IMR-90 (cell line): ENCODE measurements at regions not wholly inside any gene's neighbourhood (a gene's known extent, or its start where the extent isn't known, plus 50 kb on each side); places are given as distances from the start of the nearest gene placed in this dataset.

Experiments used
- ATAC-seq: fragments of 200-7000 bp; cut with Tn5 transposase; 2 replicates; pipeline ENCODE4 v1.9.1; 2020; ENCODE audit warnings: low read depth, mild to moderate bottlenecking, moderate library complexity
- BruUV-seq: library from RNA; stranded (reverse); fragments of 400-500 nt; replicated peaks from 2 replicates; lab custom pipeline; 2021; lab: Mats Ljungman, UMichigan
- CTCF ChIA-PET: fragments of 300-600 bp; formaldehyde crosslinking; extraction: SDS; loops from one replicate; lab custom pipeline; 2021; ENCODE audit warnings: antibody characterized with exemption; lab: Yijun Ruan, JAX
- POLR2A ChIA-PET: fragments of 300-600 bp; sonication (Branson Sonifier 250); formaldehyde crosslinking; loops from one replicate; lab custom pipeline; 2022; ENCODE audit warnings: antibody characterized with exemption; ENCODE audit not compliant: unreplicated experiment; lab: Charles Lee
- DNase-seq: peaks from one replicate; pipeline ENCODE4 v3.0.0; 2013
- H2AFZ ChIP-seq: replicated peaks from 2 replicates; pipeline ENCODE3; 2013; ENCODE audit warnings: low read length, mild to moderate bottlenecking; ENCODE audit not compliant: poor library complexity
- H2AK5ac ChIP-seq: 2 replicates; pipeline ENCODE4 v1.6.1; 2013; ENCODE audit warnings: low read depth, low read length, inconsistent platforms
- H2AK9ac ChIP-seq: replicated peaks from 2 replicates; pipeline ENCODE3; 2013; ENCODE audit warnings: mild to moderate bottlenecking, low read depth, low read length, moderate library complexity; ENCODE audit not compliant: poor library complexity
- H2BK120ac ChIP-seq: 2 replicates; pipeline ENCODE4 v1.6.1; 2013; ENCODE audit warnings: low read depth, low read length, inconsistent platforms
- H2BK15ac ChIP-seq: 3 replicates; pipeline ENCODE4 v1.6.1; 2013; ENCODE audit warnings: low read depth, low read length, inconsistent platforms
- H2BK20ac ChIP-seq: 2 replicates; pipeline ENCODE4 v1.6.1; 2013; ENCODE audit warnings: low read depth, mild to moderate bottlenecking, inconsistent platforms, low read length, moderate library complexity
- H2BK5ac ChIP-seq: 2 replicates; pipeline ENCODE4 v1.6.1; 2013; ENCODE audit warnings: mild to moderate bottlenecking, low read depth, low read length, inconsistent platforms; ENCODE audit not compliant: poor library complexity, severe bottlenecking
- H3K14ac ChIP-seq: replicated peaks from 2 replicates; pipeline ENCODE4 v1.6.1; 2013; ENCODE audit warnings: low read depth, low read length, inconsistent platforms
- H3K18ac ChIP-seq: 2 replicates; pipeline ENCODE4 v1.6.1; 2013; ENCODE audit warnings: low read depth, low read length, control low read depth
- H3K23ac ChIP-seq: 2 replicates; pipeline ENCODE4 v1.6.1; 2013; ENCODE audit warnings: low read depth, low read length, inconsistent platforms
- H3K27ac ChIP-seq: 2 replicates; pipeline ENCODE4 v1.5.1; 2013; ENCODE audit warnings: mild to moderate bottlenecking, control low read depth, low read length; ENCODE audit not compliant: insufficient read depth
- H3K27me3 ChIP-seq: 2 replicates; pipeline ENCODE4 v1.6.1; 2013; ENCODE audit warnings: low read length; ENCODE audit not compliant: control insufficient read depth, insufficient read depth
- H3K36me3 ChIP-seq: 2 replicates; pipeline ENCODE4 v1.6.1; 2013; ENCODE audit warnings: low read length, mixed read lengths; ENCODE audit not compliant: control insufficient read depth, insufficient read depth
- H3K4ac ChIP-seq: 2 replicates; pipeline ENCODE4 v1.6.1; 2013; ENCODE audit warnings: low read depth, low read length, inconsistent platforms
- H3K4me1 ChIP-seq: 2 replicates; pipeline ENCODE4 v1.6.1; 2013; ENCODE audit warnings: low read length, mixed read lengths; ENCODE audit not compliant: control insufficient read depth, insufficient read depth
- H3K4me2 ChIP-seq: 2 replicates; pipeline ENCODE4 v1.6.1; 2013; ENCODE audit warnings: low read depth, mild to moderate bottlenecking, control low read depth, low read length, moderate library complexity
- H3K4me3 ChIP-seq: 2 replicates; pipeline ENCODE4 v1.5.1; 2013; ENCODE audit warnings: low read depth, mild to moderate bottlenecking, control low read depth, low read length, moderate library complexity; ENCODE audit not compliant: insufficient read depth
- H3K56ac ChIP-seq: 2 replicates; pipeline ENCODE4 v1.6.1; 2013; ENCODE audit warnings: low read length, inconsistent platforms; ENCODE audit not compliant: insufficient read depth; ENCODE audit errors: extremely low read depth
- H3K79me1 ChIP-seq, 2 experiments: 2 replicates each; pipeline ENCODE4 v1.6.1; 2013; ENCODE audit warnings: low read length in 2 of 2, inconsistent platforms in 1 of 2, low read depth in 1 of 2
- H3K9ac ChIP-seq: 2 replicates; pipeline ENCODE4 v1.6.1; 2013; ENCODE audit warnings: low read depth, low read length, control low read depth
- H3K9me1 ChIP-seq: 2 replicates; pipeline ENCODE4 v1.6.1; 2013; ENCODE audit warnings: low read length, inconsistent platforms; ENCODE audit not compliant: insufficient read depth
- H3K9me3 ChIP-seq: 2 replicates; pipeline ENCODE4 v1.6.1; 2013; ENCODE audit warnings: low read length; ENCODE audit not compliant: control insufficient read depth, insufficient read depth
- H4K20me1 ChIP-seq: 2 replicates; pipeline ENCODE4 v1.6.1; 2013; ENCODE audit warnings: low read length, inconsistent platforms; ENCODE audit not compliant: insufficient read depth
- H4K5ac ChIP-seq: 2 replicates; pipeline ENCODE4 v1.6.1; 2013; ENCODE audit warnings: mild to moderate bottlenecking, low read depth, low read length, control low read depth
- H4K8ac ChIP-seq, 2 experiments: 2 replicates each; pipeline ENCODE4 v1.6.1; 2013; ENCODE audit warnings: low read depth in 2 of 2, low read length in 2 of 2, control low read depth in 1 of 2, inconsistent platforms in 1 of 2
- H4K91ac ChIP-seq: 2 replicates; pipeline ENCODE4 v1.6.1; 2013; ENCODE audit warnings: low read depth, low read length, inconsistent platforms; ENCODE audit not compliant: insufficient read depth
- MXI1 ChIP-seq: IDR thresholded peaks from 2 replicates; pipeline ENCODE4 v1.6.1; 2012; ENCODE audit warnings: low read depth, mild to moderate bottlenecking, low read length, moderate library complexity, borderline replicate concordance
- WGBS, 2 experiments: methylation state at CpG; one replicate each; pipeline versions ENCODE4 v1.1.5 to v1.1.7; 2013; ENCODE audit warnings: missing lambda C conversion rate in 2 of 2; ENCODE audit not compliant: insufficient read length in 1 of 2; ENCODE audit errors: extremely low coverage in 2 of 2; 5-methylcytosine and 5-hydroxymethylcytosine counted together
- dilution Hi-C: fragments of 300-500 bp; cut with HindIII; formaldehyde crosslinking; loops from one replicate; pipeline ENCODE4 v1.14.3; 2018; ENCODE audit warnings: low sequenced_read_pairs; ENCODE audit not compliant: unreplicated experiment
- in situ Hi-C: fragments of 300-500 bp; cut with MboI; formaldehyde crosslinking; loops from 3 replicates; pipeline ENCODE4 v1.14.3; 2019; ENCODE audit warnings: low sequenced_read_pairs, inconsistent platforms, mixed read lengths
- intact Hi-C: fragments of 100-400 bp; cut with micrococcal nuclease; formaldehyde crosslinking; loops from 2 replicates; pipeline ENCODE4 v1.10.0; 2022

DNA sequence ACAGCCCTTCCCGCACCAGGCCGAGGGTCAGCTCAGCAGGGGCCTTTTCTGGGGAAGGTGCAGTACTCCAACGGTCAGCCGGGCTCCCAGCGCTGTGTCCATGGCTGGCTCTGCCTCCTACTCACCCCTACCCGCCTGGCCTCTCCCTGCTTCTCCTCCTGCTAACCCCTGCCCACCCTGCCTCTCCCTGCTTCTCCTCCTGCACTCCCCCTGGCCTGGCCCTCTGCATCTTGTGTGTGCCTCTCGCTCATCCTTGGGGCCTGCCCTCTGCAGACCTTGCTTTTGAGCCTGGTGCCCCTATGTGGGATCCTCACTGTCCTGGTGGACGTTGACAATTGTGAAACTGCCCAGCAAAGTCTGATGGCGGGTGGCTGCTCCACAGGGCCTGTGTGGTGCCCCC lies 274.6 kb upstream of the IRX2 start:
- Histone ChIP-seq H2AK5ac (no peak overlapping the region), H3K36me3 (no peaks in the 10 kb centered on the region), H3K9me3 (peaks cover 37% of the 10 kb centered on the region), H2AFZ (no peak overlapping the region), H3K27ac (no peak overlapping the region), H3K4ac (no peak overlapping the region), H2BK120ac (no peak overlapping the region), H3K23ac (no peak overlapping the region), H3K56ac (no peak overlapping the region), H3K4me3 (no peak overlapping the region), H3K4me1 (no peaks in the 10 kb centered on the region), H3K18ac (no peak overlapping the region), H2AK9ac (no peak overlapping the region), H3K4me2 (no peak overlapping the region), H4K5ac (no peak overlapping the region), H3K79me1 (no peaks in the 10 kb centered on the region), H3K14ac (no peak overlapping the region), H4K91ac (no peak overlapping the region), H2BK20ac (no peak overlapping the region), H4K8ac (no peak overlapping the region), H3K27me3 (no peaks in the 10 kb centered on the region), H3K9me1 (no peaks in the 10 kb centered on the region), H2BK15ac (no peak overlapping the region), H2BK5ac (no peak overlapping the region), H4K20me1 (no peaks in the 10 kb centered on the region), H3K9ac (no peak overlapping the region)
- 44% methylated on average over 8 of the region's 9 CpGs; no CpG with 5 or more reads in 1 of the 2 experiments for WGBS, 2 experiments
- dilution Hi-C loops (no loop called here), intact Hi-C loops (no loop called here), in situ Hi-C loops (no loop called here)
- DNase-seq (no peak), ATAC-seq (no peak)
- ChIA-PET CTCF (no interaction called here), POLR2A (no interaction called here)
- BruUV-seq = no TSS peak
- no peak for TF ChIP-seq MXI1
